Body of pancreas (tissue), 4 donors: ENCODE measurements at regions not wholly inside any gene's neighbourhood (a gene's known extent, or its start where the extent isn't known, plus 50 kb on each side); places are given as distances from the start of the nearest gene placed in this dataset.

Experiments used
- ATAC-seq: fragments of 150-250 bp; one replicate; pipeline ENCODE4 v1.9.1; 2016
- DNase-seq, 4 donors: peaks; one replicate each; pipeline ENCODE4 v3.0.0-alpha.2; 2019
- H3K27ac ChIP-seq, 4 donors: fragments of 200-600 bp; sonication (generic); 1 replicate in 3 of 4; 2 replicates in 1 of 4; pipeline versions ENCODE4 v1.5.1 to v1.6.1; 2016 to 2019; ENCODE audit warnings: mild to moderate bottlenecking in 1 of 4, mixed read lengths in 1 of 4, moderate library complexity in 1 of 4
- H3K27me3 ChIP-seq, 2 donors: fragments of 200-600 bp; sonication (generic); one replicate each; pipeline ENCODE4 v1.6.0; 2016; ENCODE audit warnings: mild to moderate bottlenecking in 1 of 2
- H3K36me3 ChIP-seq, 2 donors: fragments of 200-600 bp; sonication (generic); replicated peaks in 1 of 2; 2 replicates each; pipeline ENCODE4 v1.5.1; 2016; ENCODE audit warnings: low read depth in 2 of 2; ENCODE audit not compliant: insufficient read depth in 1 of 2
- H3K4me1 ChIP-seq: fragments of 200-600 bp; sonication (generic); one replicate; pipeline ENCODE4 v1.6.0; 2016
- H3K4me3 ChIP-seq, 2 donors: fragments of 200-600 bp; sonication (generic); 1 replicate in 1 of 2; 2 replicates in 1 of 2; pipeline ENCODE4 v1.5.1; 2016 to 2019
- H3K9me3 ChIP-seq, 3 donors: fragments of 200-600 bp; sonication (generic); 1 replicate in 2 of 3; 2 replicates in 1 of 3; pipeline ENCODE4 v1.5.1; 2016
- CTCF ChIP-seq, 7 experiments: fragments of 450-650 bp in 4 of 7; fragments of 200-600 bp in 3 of 7; sonication (generic) in 3 of 7; IDR thresholded peaks; one replicate each; pipeline ENCODE4 v1.5.1; 2016 to 2019; ENCODE audit warnings: antibody characterized with exemption in 7 of 7
- POLR2A ChIP-seq, 3 donors: fragments of 450-650 bp; IDR thresholded peaks; one replicate each; pipeline ENCODE4 v1.6.1; 2016; ENCODE audit warnings: antibody characterized with exemption in 3 of 3, mild to moderate bottlenecking in 2 of 3
- WGBS, 2 donors: methylation state at CpG; one replicate each; pipeline ENCODE4 v1.1.5; 2017; 5-methylcytosine and 5-hydroxymethylcytosine counted together
- intact Hi-C: fragments of 100-400 bp; cut with DNase I; formaldehyde crosslinking; loops from one replicate; pipeline ENCODE4 v1.15.1; 2023

- 28 to 43% methylated on average over 4 of the region's 4 CpGs for WGBS, 2 donors
- Histone ChIP-seq H3K9me3 (no peaks in the 10 kb centered on the region), H3K27ac (no peak overlapping the region), H3K36me3 (no peaks in the 10 kb centered on the region), H3K4me1 (no peaks in the 10 kb centered on the region), H3K27me3 (no peaks in the 10 kb centered on the region), H3K4me3 (no peak overlapping the region)
- no peak for DNase-seq
- no peak for TF ChIP-seq POLR2A (IDR thresholded peaks at IDR 0.05)
- no peak for TF ChIP-seq CTCF (IDR thresholded peaks at IDR 0.05)
- intact Hi-C loops = no loop called here
- no peak for ATAC-seq
Measured at GRCh38 chrX:125378205-125378604, 58.5 kb downstream of the TEX13C start.

- intact Hi-C loops = no loop called here
- Histone ChIP-seq H3K4me3 (no peak overlapping the region), H3K27ac (no peak overlapping the region), H3K36me3 (no peaks in the 10 kb centered on the region), H3K4me1 (no peaks in the 10 kb centered on the region), H3K9me3 (no peaks in the 10 kb centered on the region), H3K27me3 (no peaks in the 10 kb centered on the region)
- 55 to 56% methylated on average over 3 of the region's 3 CpGs for WGBS, 2 donors
- DNase-seq = no peak
- ATAC-seq = no peak
- TF ChIP-seq POLR2A (IDR thresholded peaks at IDR 0.05) (no peak), CTCF (IDR thresholded peaks at IDR 0.05) (no peak)
Measured at GRCh38 chrX:125378770-125379169, 59.1 kb downstream of the TEX13C start.

- DNase-seq = no peak
- H3K4me3 ChIP-seq = no peak overlapping the region
- no peaks in the 10 kb centered on the region for H3K36me3 ChIP-seq
- TF ChIP-seq POLR2A (IDR thresholded peaks at IDR 0.05) (no peak), CTCF (IDR thresholded peaks at IDR 0.05) (no peak)
- intact Hi-C loops = no loop called here
- H3K27ac ChIP-seq = no peak overlapping the region
- ATAC-seq = no peak
- H3K27me3 ChIP-seq = no peaks in the 10 kb centered on the region
- 50 to 65% methylated on average over 3 to 4 of the region's 4 CpGs for WGBS, 2 donors
- no peaks in the 10 kb centered on the region for H3K4me1 ChIP-seq
- no peaks in the 10 kb centered on the region for H3K9me3 ChIP-seq
Measured at GRCh38 chrX:125382148-125382628, 62.5 kb downstream of the TEX13C start.

- TF ChIP-seq POLR2A (IDR thresholded peaks at IDR 0.05) = no peak
- no peak for TF ChIP-seq CTCF (IDR thresholded peaks at IDR 0.05)
- intact Hi-C loops = no loop called here
- H3K4me3 ChIP-seq = no peak overlapping the region
- no peaks in the 10 kb centered on the region for H3K9me3 ChIP-seq
- no peaks in the 10 kb centered on the region for H3K36me3 ChIP-seq
- DNase-seq = no peak
- no peak overlapping the region for H3K27ac ChIP-seq
- WGBS, 2 donors = 68 to 70% methylated on average over 3 of the region's 3 CpGs
- H3K4me1 ChIP-seq = no peaks in the 10 kb centered on the region
- ATAC-seq = no peak
- H3K27me3 ChIP-seq = no peaks in the 10 kb centered on the region
Measured at GRCh38 chrX:125382889-125383288, 63.2 kb downstream of the TEX13C start.

- TF ChIP-seq CTCF (IDR thresholded peaks at IDR 0.05) = no peak
- no peak for TF ChIP-seq POLR2A (IDR thresholded peaks at IDR 0.05)
- H3K27ac ChIP-seq = no peak overlapping the region
- H3K36me3 ChIP-seq = no peaks in the 10 kb centered on the region
- H3K27me3 ChIP-seq = no peaks in the 10 kb centered on the region
- no peaks in the 10 kb centered on the region for H3K4me1 ChIP-seq
- no peak for DNase-seq
- no peak for ATAC-seq
- no peaks in the 10 kb centered on the region for H3K9me3 ChIP-seq
- 25 to 46% methylated on average over 1 of the region's 1 CpG for WGBS, 2 donors
- no peak overlapping the region for H3K4me3 ChIP-seq
- intact Hi-C loops = no loop called here
Measured at GRCh38 chrX:125384867-125385266, 65.2 kb downstream of the TEX13C start.
